A549 (cell line): ENCODE measurements at regions not wholly inside any gene's neighbourhood (a gene's known extent, or its start where the extent isn't known, plus 50 kb on each side); places are given as distances from the start of the nearest gene placed in this dataset.

Experiments used
- ATAC-seq, 2 experiments: fragments of 200-7000 bp in 1 of 2; fragments of >200 bp in 1 of 2; cut with Nextera tagmentation in 1 of 2; cut with Tn5 transposase in 1 of 2; 3 replicates each; pipeline versions ENCODE4 v1.8.0 to v1.9.1; 2018 to 2020; ENCODE audit warnings: mild to moderate bottlenecking in 1 of 2, moderate library complexity in 1 of 2
- CTCF ChIA-PET: fragments of 300-600 bp; sonication (Branson Sonifier 250); formaldehyde crosslinking; extraction: SDS; loops from one replicate; lab custom pipeline; 2021; ENCODE audit warnings: antibody characterized with exemption, inconsistent platforms; lab: Yijun Ruan, JAX
- POLR2A ChIA-PET: fragments of 350-600 bp; formaldehyde crosslinking; extraction: SDS; loops from one replicate; lab custom pipeline; 2021; ENCODE audit warnings: antibody characterized with exemption, inconsistent platforms; lab: Yijun Ruan, JAX
- DNase-seq, 2 experiments: peaks; one replicate each; pipeline versions ENCODE4 v3.0.0 to v3.0.0-alpha.2; 2011 to 2016; ENCODE audit warnings: low read depth in 1 of 2, low spot score in 1 of 2
- FAIRE-seq: peaks from 2 replicates; lab custom pipeline; 2011; peaks lifted over from hg19 to GRCh38; lab: Jason Lieb, UNC
- H3K27ac ChIP-seq, 2 experiments: fragments of >200 bp; sonication (Bioruptor Twin); formaldehyde crosslinking; 3 replicates each; pipeline ENCODE4 v1.5.1; 2016 to 2017
- H3K4me1 ChIP-seq: fragments of >200 bp; sonication (Bioruptor Twin); formaldehyde crosslinking; 3 replicates; pipeline ENCODE4 v1.6.1; 2016
- H3K4me2 ChIP-seq: fragments of >200 bp; sonication (Bioruptor Twin); formaldehyde crosslinking; 3 replicates; pipeline ENCODE4 v1.6.1; 2016
- H3K4me3 ChIP-seq: fragments of >200 bp; sonication (Bioruptor Twin); formaldehyde crosslinking; 3 replicates; pipeline ENCODE4 v1.5.1; 2016
- H3K9me3 ChIP-seq: fragments of >200 bp; sonication (Bioruptor Twin); formaldehyde crosslinking; 3 replicates; pipeline ENCODE4 v1.6.1; 2016
- BHLHE40 ChIP-seq: IDR thresholded peaks from 2 replicates; pipeline ENCODE4 v1.6.1; 2012; ENCODE audit warnings: low read depth, low read length, inconsistent platforms
- CBX8 ChIP-seq: fragments of 200-600 bp; sonication (generic); IDR thresholded peaks from 2 replicates; pipeline ENCODE4 v1.6.1; 2016
- CTCF ChIP-seq: fragments of >200 bp; sonication (Bioruptor Twin); formaldehyde crosslinking; IDR thresholded peaks from 3 replicates; pipeline ENCODE4 v1.5.1; 2016
- E2F6 ChIP-seq: IDR thresholded peaks from 2 replicates; pipeline ENCODE4 v1.6.1; 2012; ENCODE audit warnings: low read depth, borderline replicate concordance
- EHF ChIP-seq: fragments of 250-450 bp; sonication (Bioruptor Pico); IDR thresholded peaks from 2 replicates; pipeline ENCODE4 v1.5.0; 2020; ENCODE audit warnings: mild to moderate bottlenecking
- ELK1 ChIP-seq: fragments of 150-350 bp; IDR thresholded peaks from 2 replicates; pipeline ENCODE4 v1.6.1; 2014; ENCODE audit warnings: low read depth, mild to moderate bottlenecking, low read length
- ESRRA ChIP-seq: fragments of 150-350 bp; IDR thresholded peaks from 2 replicates; pipeline ENCODE4 v1.6.1; 2014; ENCODE audit warnings: mild to moderate bottlenecking, low read length, borderline replicate concordance
- FOSB ChIP-seq: fragments of 250-450 bp; sonication (Bioruptor Pico); IDR thresholded peaks from 2 replicates; pipeline ENCODE4 v1.5.0; 2020; ENCODE audit warnings: mild to moderate bottlenecking, moderate library complexity
- FOSL2 ChIP-seq, 2 experiments: fragments of 450-650 bp in 1 of 2; fragments of >200 bp in 1 of 2; sonication (Bioruptor Twin) in 1 of 2; formaldehyde crosslinking; IDR thresholded peaks; 2 replicates each; pipeline versions ENCODE4 v1.5.0 to v1.6.1; 2016 to 2020; ENCODE audit warnings: mild to moderate bottlenecking in 1 of 2, moderate library complexity in 1 of 2
- GATA3 ChIP-seq: IDR thresholded peaks from 2 replicates; pipeline ENCODE4 v1.6.1; 2012; ENCODE audit warnings: borderline replicate concordance
- HES2 ChIP-seq: fragments of >200 bp; sonication (Bioruptor Twin); formaldehyde crosslinking; IDR thresholded peaks from 2 replicates; pipeline ENCODE4 v1.6.1; 2016
- HEYL ChIP-seq: fragments of 250-450 bp; sonication (Bioruptor Pico); IDR thresholded peaks from 2 replicates; pipeline ENCODE4 v1.8.0; 2021; ENCODE audit warnings: mild to moderate bottlenecking, moderate library complexity
- HOXA7 ChIP-seq: fragments of 250-450 bp; sonication (Bioruptor Pico); IDR thresholded peaks from 2 replicates; pipeline ENCODE4 v1.5.0; 2020; ENCODE audit warnings: mild to moderate bottlenecking, moderate library complexity
- JUN ChIP-seq, 2 experiments: fragments of >200 bp; sonication (Bioruptor Twin); formaldehyde crosslinking; IDR thresholded peaks; 2 replicates in 1 of 2; 3 replicates in 1 of 2; pipeline ENCODE4 v1.6.1; 2016 to 2017
- KDM5A ChIP-seq: fragments of 200-600 bp; sonication (generic); IDR thresholded peaks from 2 replicates; pipeline ENCODE4 v1.6.1; 2016; ENCODE audit warnings: antibody characterized with exemption, mild to moderate bottlenecking
- MAFK ChIP-seq: fragments of 450-650 bp; IDR thresholded peaks from 2 replicates; pipeline ENCODE4 v1.6.1; 2014; ENCODE audit not compliant: partially characterized antibody
- MAX ChIP-seq: IDR thresholded peaks from 2 replicates; pipeline ENCODE4 v1.6.1; 2012
- MAZ ChIP-seq: fragments of 150-350 bp; IDR thresholded peaks from 2 replicates; pipeline ENCODE4 v1.6.1; 2014; ENCODE audit warnings: antibody characterized with exemption, low read depth, low read length, borderline replicate concordance
- NFE2L2 ChIP-seq: fragments of 150-350 bp; conservative IDR thresholded peaks from 2 replicates; pipeline ENCODE4 v1.6.1; 2014; ENCODE audit warnings: low read length
- NPAS2 ChIP-seq: fragments of 250-450 bp; sonication (Bioruptor Pico); IDR thresholded peaks from 2 replicates; pipeline ENCODE4 v1.8.0; 2022; ENCODE audit warnings: mild to moderate bottlenecking, moderate library complexity, borderline replicate concordance
- PBX3 ChIP-seq: IDR thresholded peaks from 2 replicates; pipeline ENCODE4 v1.6.1; 2012
- POLR2A ChIP-seq: IDR thresholded peaks from 2 replicates; pipeline ENCODE4 v1.6.1; 2012; ENCODE audit warnings: mild to moderate bottlenecking, low read length
- RCOR1 ChIP-seq: fragments of 150-350 bp; IDR thresholded peaks from 2 replicates; pipeline ENCODE4 v1.6.1; 2014; ENCODE audit warnings: antibody characterized with exemption, low read length, low read depth
- ZFP36 ChIP-seq: fragments of 450-650 bp; IDR thresholded peaks from 2 replicates; pipeline ENCODE4 v1.6.1; 2014; ENCODE audit warnings: borderline replicate concordance; ENCODE audit not compliant: partially characterized antibody
- ZNF302 ChIP-seq: fragments of 250-450 bp; sonication (Bioruptor Pico); IDR thresholded peaks from 2 replicates; pipeline ENCODE4 v1.9.0; 2021; ENCODE audit warnings: inconsistent platforms, mild to moderate bottlenecking, moderate library complexity
- ZSCAN20 ChIP-seq: fragments of 250-450 bp; sonication (Bioruptor Pico); IDR thresholded peaks from 2 replicates; pipeline ENCODE4 v1.8.0; 2022; ENCODE audit warnings: mild to moderate bottlenecking, moderate library complexity
- WGBS: methylation state at CpG from one replicate; pipeline ENCODE4 v1.1.6; 2017; ENCODE audit errors: missing lambda C conversion rate; 5-methylcytosine and 5-hydroxymethylcytosine counted together

- 52% methylated on average over 8 of the region's 9 CpGs for WGBS
- H3K27ac ChIP-seq: no peak overlapping the region
Measured at GRCh38 chr5:167783145-167783817, 508.2 kb upstream of the WWC1 start.

GRCh38 chr5:167785106-167785505, 506.3 kb upstream of the WWC1 start:
- FAIRE-seq (no peak), ATAC-seq (no peak), DNase-seq (no peak)
- TF ChIP-seq NPAS2 (no peak), HEYL (CRISPR knock-in tag) (no peak), HOXA7 (CRISPR knock-in tag) (no peak), JUN (IDR thresholded peaks at IDR 0.05) (no peak), MAX (no peak), POLR2A (no peak), MAZ (no peak), MAFK (no peak), RCOR1 (no peak), FOSL2 (IDR thresholded peaks at IDR 0.05) (no peak), FOSL2 (CRISPR knock-in tag; IDR thresholded peaks at IDR 0.05) (no peak), ZNF302 (CRISPR knock-in tag) (no peak), CTCF (no peak), ESRRA (no peak)
- Histone ChIP-seq H3K4me2 (no peak overlapping the region), H3K4me3 (no peak overlapping the region), H3K4me1 (no peaks in the 10 kb centered on the region), H3K9me3 (no peaks in the 10 kb centered on the region), H3K27ac (no peak overlapping the region)
- ChIA-PET POLR2A (no interaction called here), CTCF (no interaction called here)
- 30% methylated on average over 2 of the region's 2 CpGs for WGBS

More at GRCh38 chr5:167783145-167783817, 508.2 kb upstream of the WWC1 start:
- TF ChIP-seq RCOR1 (no peak), EHF (CRISPR knock-in tag) (no peak), MAZ (no peak), CBX8 (no peak), NFE2L2 (no peak), MAX (no peak), FOSL2 (IDR thresholded peaks at IDR 0.05) (no peak), FOSL2 (CRISPR knock-in tag; IDR thresholded peaks at IDR 0.05) (no peak), BHLHE40 (no peak), MAFK (no peak)
- ChIA-PET CTCF (interaction anchor here (0.9 to 2.0 kb wide), 2 partner anchors 10 to 181 kb away, joined by 3 to 6 read pairs; no protein-coding TSS in a partner anchor), POLR2A (no interaction called here)
- H3K9me3 ChIP-seq: no peaks in the 10 kb centered on the region
- no peak for FAIRE-seq
- no peak for DNase-seq
- peak in 1 of 2 experiments; percentile 37; a peak in 1 of 6 replicates for ATAC-seq
- no peak overlapping the region for H3K4me2 ChIP-seq
- H3K4me1 ChIP-seq: no peaks in the 10 kb centered on the region
- no peak overlapping the region for H3K4me3 ChIP-seq

- WGBS: 46% methylated on average over 1 of the region's 1 CpG
- no peak overlapping the region for H3K4me3 ChIP-seq
- H3K9me3 ChIP-seq: no peaks in the 10 kb centered on the region
- DNase-seq (no peak), ATAC-seq (no peak), FAIRE-seq (no peak)
- no peaks in the 10 kb centered on the region for H3K4me1 ChIP-seq
- ChIA-PET CTCF (no interaction called here), POLR2A (no interaction called here)
- H3K4me2 ChIP-seq: no peak overlapping the region
- H3K27ac ChIP-seq: no peak overlapping the region
- no peak for TF ChIP-seq E2F6
- no peak for TF ChIP-seq ZFP36
- no peak for TF ChIP-seq MAFK
- no peak for TF ChIP-seq ZSCAN20 (CRISPR knock-in tag)
- no peak for TF ChIP-seq KDM5A
- TF ChIP-seq HES2: no peak
- no peak for TF ChIP-seq FOSB (CRISPR knock-in tag)
- no peak for TF ChIP-seq CTCF
- TF ChIP-seq GATA3: no peak
- TF ChIP-seq PBX3: no peak
- TF ChIP-seq ELK1: no peak
Measured at GRCh38 chr5:167785901-167786300, 505.5 kb upstream of the WWC1 start.
